ENCODE measurements at regions not wholly inside any gene's neighbourhood (a gene's known extent, or its start where the extent isn't known, plus 50 kb on each side); places are given as distances from the start of the nearest gene placed in this dataset.
"Not testable (repeated sequence)": the region's sequence is repeated elsewhere in the genome, so short reads cannot be mapped to it uniquely, and the experiment has no call there.

DNA sequence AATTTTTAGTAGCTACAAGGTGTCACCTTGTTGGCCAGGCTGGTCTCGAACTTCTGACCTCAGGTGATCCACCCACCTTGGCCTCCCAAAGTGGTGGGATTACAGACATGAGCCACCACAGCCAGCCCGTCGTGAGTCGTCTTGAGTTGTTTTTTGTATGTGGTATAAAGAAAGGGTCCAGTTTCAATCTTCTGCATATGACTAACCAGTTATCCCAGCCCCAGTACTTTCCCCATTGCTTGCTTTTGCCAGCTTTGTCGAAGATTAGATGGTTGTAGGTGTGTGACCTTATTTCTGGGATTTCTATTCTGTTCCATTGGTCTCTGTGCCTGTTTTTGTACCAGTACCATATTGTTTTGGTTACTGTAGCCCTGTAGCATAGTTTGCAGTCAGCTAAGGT lies 105.9 kb downstream of the OR13H1 start:
- no TSS peak for BruUV-seq (replicated peaks)
- H3K27ac Mint-ChIP-seq (ENCODE audit: unreplicated experiment), result no peak overlapping the region

DNA sequence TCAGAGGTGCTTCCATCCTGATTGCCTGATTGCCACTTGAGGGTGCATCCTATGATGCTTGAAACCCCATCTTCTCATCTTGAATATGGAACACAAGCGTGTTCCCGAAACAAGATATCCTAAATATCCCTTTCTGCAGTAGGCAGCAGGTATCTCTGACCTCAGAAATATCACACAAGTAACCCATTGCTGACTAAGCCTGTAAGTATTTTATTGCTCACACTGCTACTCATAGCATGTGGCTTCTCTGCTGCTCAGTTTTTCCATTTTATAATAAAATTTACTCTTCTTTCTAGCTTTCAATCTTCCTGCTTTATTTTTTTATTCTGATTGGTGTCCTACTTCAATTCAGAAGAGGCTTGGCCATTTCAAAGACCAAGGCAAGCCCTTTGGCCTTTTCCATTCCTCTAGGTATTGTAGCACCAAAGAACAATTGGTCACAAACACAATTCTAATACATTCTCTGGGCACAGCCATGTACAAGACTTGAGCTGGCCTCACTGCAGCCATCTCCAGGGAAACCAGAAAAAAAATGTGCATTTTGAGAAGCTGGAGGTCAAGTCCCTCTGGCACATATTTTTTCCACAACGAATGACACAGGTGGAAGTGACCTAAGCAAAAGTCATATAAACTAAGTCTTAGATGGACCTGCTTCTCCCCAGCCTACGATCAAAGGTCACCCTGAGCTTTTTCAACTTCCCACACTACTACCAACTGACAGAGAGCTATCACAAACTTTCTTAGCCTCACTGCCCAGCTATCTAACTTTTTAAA lies 107.0 kb downstream of the OR13H1 start:
- no peaks in the 10 kb centered on the region for H3K36me3 Mint-ChIP-seq (ENCODE audit: insufficient read depth, unreplicated experiment)

More for the DNA sequence above, 105.9 kb downstream of the OR13H1 start:
- intact Hi-C loops (cut with micrococcal nuclease; ENCODE audit: unreplicated experiment), result no loop called here
- Mint-ChIP-seq H3K4me1 (ENCODE audit: low read depth, unreplicated experiment) (no peaks in the 10 kb centered on the region), H3K9me3 (ENCODE audit: low read depth, unreplicated experiment) (peaks cover 5% of the 10 kb centered on the region), H3K27me3 (ENCODE audit: unreplicated experiment) (no peaks in the 10 kb centered on the region), H3K36me3 (ENCODE audit: insufficient read depth, unreplicated experiment) (no peaks in the 10 kb centered on the region), H3K4me3 (ENCODE audit: low read depth, unreplicated experiment) (no peak overlapping the region)
- no peak for DNase-seq
- CTCF ChIA-PET, result no interaction called here
- TF ChIP-seq, protein P1, sequence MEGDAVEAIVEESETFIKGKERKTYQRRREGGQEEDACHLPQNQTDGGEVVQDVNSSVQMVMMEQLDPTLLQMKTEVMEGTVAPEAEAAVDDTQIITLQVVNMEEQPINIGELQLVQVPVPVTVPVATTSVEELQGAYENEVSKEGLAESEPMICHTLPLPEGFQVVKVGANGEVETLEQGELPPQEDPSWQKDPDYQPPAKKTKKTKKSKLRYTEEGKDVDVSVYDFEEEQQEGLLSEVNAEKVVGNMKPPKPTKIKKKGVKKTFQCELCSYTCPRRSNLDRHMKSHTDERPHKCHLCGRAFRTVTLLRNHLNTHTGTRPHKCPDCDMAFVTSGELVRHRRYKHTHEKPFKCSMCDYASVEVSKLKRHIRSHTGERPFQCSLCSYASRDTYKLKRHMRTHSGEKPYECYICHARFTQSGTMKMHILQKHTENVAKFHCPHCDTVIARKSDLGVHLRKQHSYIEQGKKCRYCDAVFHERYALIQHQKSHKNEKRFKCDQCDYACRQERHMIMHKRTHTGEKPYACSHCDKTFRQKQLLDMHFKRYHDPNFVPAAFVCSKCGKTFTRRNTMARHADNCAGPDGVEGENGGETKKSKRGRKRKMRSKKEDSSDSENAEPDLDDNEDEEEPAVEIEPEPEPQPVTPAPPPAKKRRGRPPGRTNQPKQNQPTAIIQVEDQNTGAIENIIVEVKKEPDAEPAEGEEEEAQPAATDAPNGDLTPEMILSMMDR (IDR thresholded peaks at IDR 0.05; ENCODE audit: unreplicated experiment), result no peak

DNA sequence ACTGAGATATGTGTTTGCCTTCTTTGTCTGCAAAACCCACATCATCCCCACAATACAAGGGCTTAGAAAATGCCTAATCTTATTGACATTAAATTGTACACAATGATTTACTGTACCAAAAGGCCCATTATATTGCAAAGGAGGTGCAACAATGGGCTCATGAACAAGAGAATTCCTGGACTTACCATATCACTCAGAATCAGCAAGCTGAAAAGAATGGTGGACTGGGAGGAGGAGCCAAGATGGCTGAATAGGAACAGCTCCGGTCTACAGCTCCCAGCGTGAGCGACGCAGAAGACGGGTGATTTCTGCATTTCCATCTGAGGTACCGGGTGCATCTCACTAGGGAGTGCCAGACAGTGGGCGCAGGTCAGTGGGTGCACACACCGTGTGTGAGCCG lies 119.9 kb downstream of the OR13H1 start:
- DNase-seq; BruUV-seq (replicated peaks); H3K36me3 Mint-ChIP-seq (ENCODE audit: insufficient read depth, unreplicated experiment); H3K27me3 Mint-ChIP-seq (ENCODE audit: unreplicated experiment); CTCF ChIA-PET; H3K4me3 Mint-ChIP-seq (ENCODE audit: low read depth, unreplicated experiment); H3K9me3 Mint-ChIP-seq (ENCODE audit: low read depth, unreplicated experiment); H3K4me1 Mint-ChIP-seq (ENCODE audit: low read depth, unreplicated experiment); intact Hi-C loops (cut with micrococcal nuclease; ENCODE audit: unreplicated experiment); H3K27ac Mint-ChIP-seq (ENCODE audit: unreplicated experiment): not testable (repeated sequence)

More for the DNA sequence above, 107.0 kb downstream of the OR13H1 start:
- Mint-ChIP-seq H3K27me3 (ENCODE audit: unreplicated experiment) (no peaks in the 10 kb centered on the region), H3K4me1 (ENCODE audit: low read depth, unreplicated experiment) (no peaks in the 10 kb centered on the region), H3K4me3 (ENCODE audit: low read depth, unreplicated experiment) (no peak overlapping the region), H3K27ac (ENCODE audit: unreplicated experiment) (no peak overlapping the region), H3K9me3 (ENCODE audit: low read depth, unreplicated experiment) (peaks cover 5% of the 10 kb centered on the region)
- DNase-seq, result no peak
- CTCF ChIA-PET, result no interaction called here
- intact Hi-C loops (cut with micrococcal nuclease; ENCODE audit: unreplicated experiment), result no loop called here
- TF ChIP-seq, protein P1 (IDR thresholded peaks at IDR 0.05; ENCODE audit: unreplicated experiment), result no peak
- no TSS peak for BruUV-seq (replicated peaks)

DNA sequence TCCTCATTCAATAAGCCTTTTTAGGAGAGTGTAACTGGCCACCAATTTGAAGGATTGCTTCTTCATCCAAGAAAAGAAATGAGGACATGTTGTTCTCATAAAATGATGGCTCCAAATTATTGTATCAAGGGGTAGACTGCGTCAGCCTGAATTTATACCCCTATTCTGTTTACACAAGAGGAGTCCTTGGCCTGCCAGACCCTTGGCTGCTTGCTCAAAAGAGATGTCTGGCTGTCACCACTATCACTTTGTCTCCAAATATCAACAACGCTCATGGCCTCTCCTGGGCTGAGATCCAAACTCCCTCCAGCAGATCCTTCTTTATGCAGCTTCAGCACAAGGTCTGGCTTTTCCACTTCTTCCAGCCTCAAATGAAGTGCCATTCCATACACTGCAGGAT lies 127.9 kb downstream of the OR13H1 start:
- no TSS peak for BruUV-seq (replicated peaks)
- TF ChIP-seq, protein P1 (IDR thresholded peaks at IDR 0.05; ENCODE audit: unreplicated experiment), result no peak
- CTCF ChIA-PET, result no interaction called here
- Mint-ChIP-seq H3K27ac (ENCODE audit: unreplicated experiment) (no peak overlapping the region), H3K36me3 (ENCODE audit: insufficient read depth, unreplicated experiment) (peaks cover 4% of the 10 kb centered on the region), H3K9me3 (ENCODE audit: low read depth, unreplicated experiment) (no peaks in the 10 kb centered on the region), H3K4me3 (ENCODE audit: low read depth, unreplicated experiment) (no peak overlapping the region), H3K4me1 (ENCODE audit: low read depth, unreplicated experiment) (no peaks in the 10 kb centered on the region), H3K27me3 (ENCODE audit: unreplicated experiment) (no peaks in the 10 kb centered on the region)
- no peak for DNase-seq
- intact Hi-C loops (cut with micrococcal nuclease; ENCODE audit: unreplicated experiment), result no loop called here

DNA sequence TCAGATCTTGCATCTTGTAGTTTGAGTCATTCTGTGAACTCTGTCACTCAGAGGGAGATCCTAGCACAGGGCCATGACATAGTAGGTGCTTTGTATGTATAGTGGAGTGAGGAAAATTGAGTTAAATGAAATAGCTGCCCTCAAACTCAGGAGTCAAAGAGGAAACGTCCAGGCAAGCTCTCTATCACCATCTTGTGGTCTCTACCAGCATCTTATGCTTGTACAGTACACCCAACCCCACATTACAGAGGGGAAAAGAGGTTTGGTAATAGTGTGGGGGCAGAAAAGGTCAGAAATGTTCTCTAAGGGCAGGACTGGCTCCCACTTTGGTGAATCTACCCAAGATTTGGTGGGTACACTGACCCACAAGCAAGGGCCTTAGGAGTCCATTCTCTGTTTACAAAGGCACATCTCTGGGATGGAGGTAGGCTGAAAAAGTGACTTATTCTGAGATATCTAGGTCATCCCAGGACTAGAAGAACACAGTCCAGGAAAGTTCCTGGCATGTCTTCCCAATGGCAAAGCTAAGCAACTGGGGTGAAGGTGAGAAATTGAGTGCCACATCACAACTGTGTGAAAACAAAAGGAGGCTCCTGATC lies 131.8 kb downstream of the OR13H1 start:
- intact Hi-C loops (cut with micrococcal nuclease; ENCODE audit: unreplicated experiment), result loop anchor here (5.0 kb wide), 1 partner anchor 683 kb away; no protein-coding TSS in a partner anchor
- CTCF ChIA-PET, result no interaction called here
- H3K4me1 Mint-ChIP-seq (ENCODE audit: low read depth, unreplicated experiment), result no peaks in the 10 kb centered on the region

More for the DNA sequence above, 131.8 kb downstream of the OR13H1 start:
- H3K9me3 Mint-ChIP-seq (ENCODE audit: low read depth, unreplicated experiment), result no peaks in the 10 kb centered on the region
- H3K27ac Mint-ChIP-seq (ENCODE audit: unreplicated experiment), result no peak overlapping the region
- BruUV-seq (replicated peaks), result no TSS peak
- TF ChIP-seq, protein P1 (IDR thresholded peaks at IDR 0.05; ENCODE audit: unreplicated experiment), result peak; percentile 40
- peak; percentile 3 for DNase-seq
- no peak overlapping the region for H3K4me3 Mint-ChIP-seq (ENCODE audit: low read depth, unreplicated experiment)
- peaks cover 10% of the 10 kb centered on the region for H3K27me3 Mint-ChIP-seq (ENCODE audit: unreplicated experiment)
- H3K36me3 Mint-ChIP-seq (ENCODE audit: insufficient read depth, unreplicated experiment), result peaks cover 4% of the 10 kb centered on the region

Measured in Calu3 (cell line).